Activated CD4-positive, alpha-beta T cell treated with anti-CD3 and anti-CD28 coated beads, Interleukin-2, amount 50 U/mL, for 16 hours (primary cell): ENCODE measurements at regions not wholly inside any gene's neighbourhood (a gene's known extent, or its start where the extent isn't known, plus 50 kb on each side); places are given as distances from the start of the nearest gene placed in this dataset.

Experiments
- DNase-seq: peaks from one replicate; pipeline ENCODE4 v3.0.0-alpha.2; 2020

DNA sequence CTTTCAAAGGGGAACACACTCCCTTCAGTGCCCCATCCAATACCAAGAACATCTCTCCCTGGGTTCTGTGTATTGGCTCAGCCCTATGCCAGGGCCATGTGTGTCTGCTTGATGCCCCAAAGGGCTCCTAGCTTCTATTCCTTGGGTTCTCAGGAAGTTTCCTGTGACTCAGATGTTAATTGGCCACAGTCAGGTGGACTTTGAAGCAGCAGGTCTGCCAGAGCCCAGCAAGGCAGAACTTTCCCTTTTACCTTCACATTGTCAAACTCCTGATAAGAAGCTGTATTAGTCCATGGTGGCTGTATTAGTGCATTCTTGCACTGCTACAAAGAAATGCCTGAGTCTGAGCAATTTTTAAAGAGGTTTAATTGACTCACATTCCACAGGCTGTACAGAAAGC is 116.0 kb upstream of the PTPRT start:
- DNase-seq: no peak

DNA sequence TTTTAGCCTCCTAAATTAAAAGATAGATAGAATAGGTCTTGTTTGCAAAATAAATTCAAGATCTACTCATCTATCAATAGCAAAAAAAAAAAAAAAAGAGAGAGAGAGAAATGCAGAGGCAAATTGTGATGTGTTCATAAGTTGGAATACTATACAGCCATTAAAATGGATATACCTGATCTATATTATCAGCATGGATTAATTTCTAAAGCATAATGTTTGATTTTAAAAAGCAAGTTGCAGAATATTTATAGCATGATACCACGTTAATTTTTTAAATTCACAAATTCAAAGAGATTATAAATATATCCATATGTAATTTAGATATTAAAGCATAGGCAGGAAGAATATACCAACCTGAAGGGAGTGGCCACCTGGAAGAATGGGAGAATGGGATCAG is 114.9 kb upstream of the PTPRT start:
- DNase-seq: no peak

DNA sequence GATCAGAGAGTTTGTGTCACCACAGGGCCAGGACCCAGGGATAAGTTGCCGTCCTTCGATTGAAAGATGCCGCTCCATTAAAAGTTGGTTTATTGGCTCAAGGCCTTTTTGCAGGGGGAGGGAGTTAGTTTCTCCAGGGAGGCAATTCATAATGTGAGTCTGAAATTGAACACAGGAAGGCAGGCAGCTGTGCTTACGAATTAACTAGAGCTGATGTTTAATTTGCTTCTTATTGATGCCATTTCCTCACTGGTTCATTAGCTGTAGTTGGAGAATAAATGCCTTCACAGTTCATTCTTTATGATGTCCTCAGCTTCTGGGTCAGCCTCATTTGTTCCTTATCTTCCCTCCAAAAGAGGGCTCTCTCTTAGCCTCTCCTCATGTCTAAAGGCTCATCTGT is 113.2 kb upstream of the PTPRT start:
- no peak for DNase-seq

DNA sequence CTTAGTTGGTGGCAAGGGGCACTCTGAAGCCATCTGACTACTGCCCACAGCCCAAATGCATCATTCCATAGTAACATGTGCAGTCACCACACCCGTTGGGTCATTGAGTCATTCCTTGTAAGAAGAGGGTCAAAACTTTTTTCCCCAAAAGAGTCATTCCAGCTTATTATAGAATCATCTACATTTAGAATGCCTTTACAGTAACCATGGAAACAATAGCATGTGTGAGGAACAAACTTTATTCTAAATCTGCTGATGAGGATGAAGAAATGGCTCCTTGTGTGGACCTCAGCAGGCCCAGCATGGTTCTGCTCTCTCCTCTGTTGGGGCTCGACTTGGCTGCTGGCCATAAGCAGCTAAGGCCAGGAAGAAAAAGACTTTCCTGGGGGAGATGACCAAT is 111.2 kb upstream of the PTPRT start:
- DNase-seq: no peak

DNA sequence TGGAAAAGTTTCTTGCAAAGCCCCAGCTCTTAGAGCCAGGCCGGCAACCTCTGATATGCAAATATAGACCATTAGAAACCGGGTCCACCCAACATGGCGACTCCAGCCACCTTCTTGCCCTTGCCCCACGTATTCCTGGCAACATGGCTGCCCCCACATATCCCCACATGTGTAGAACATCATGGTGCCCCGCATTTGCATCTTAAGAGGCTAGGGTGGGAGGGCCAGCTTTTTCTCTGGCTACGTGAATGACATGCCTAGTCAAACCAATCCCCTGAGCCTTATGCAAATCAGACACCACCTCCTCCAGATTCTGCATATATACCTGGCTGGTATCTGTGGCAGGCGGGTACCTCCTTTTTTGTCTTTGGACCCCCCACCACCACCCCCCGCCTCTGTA is 106.1 kb upstream of the PTPRT start:
- DNase-seq: no peak

DNA sequence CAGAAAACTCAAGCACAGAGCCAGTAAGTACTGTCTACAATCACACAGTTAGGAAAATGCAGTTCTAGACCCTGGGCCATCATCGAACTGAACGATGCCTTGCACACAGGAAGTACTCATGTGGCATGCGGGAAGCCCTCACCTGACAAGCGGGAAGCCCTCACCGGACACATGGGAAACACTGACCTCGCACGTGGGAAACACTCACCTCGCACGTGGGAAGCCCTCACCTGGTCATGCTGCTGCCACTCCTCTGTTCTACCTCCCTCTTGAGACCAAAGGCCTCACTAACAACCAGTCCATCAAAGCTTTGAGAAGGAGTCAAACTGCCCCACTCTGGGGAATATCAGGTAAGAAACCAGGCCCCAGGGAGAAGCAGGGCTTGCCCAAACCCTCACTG is 105.6 kb upstream of the PTPRT start:
- no peak for DNase-seq

DNA sequence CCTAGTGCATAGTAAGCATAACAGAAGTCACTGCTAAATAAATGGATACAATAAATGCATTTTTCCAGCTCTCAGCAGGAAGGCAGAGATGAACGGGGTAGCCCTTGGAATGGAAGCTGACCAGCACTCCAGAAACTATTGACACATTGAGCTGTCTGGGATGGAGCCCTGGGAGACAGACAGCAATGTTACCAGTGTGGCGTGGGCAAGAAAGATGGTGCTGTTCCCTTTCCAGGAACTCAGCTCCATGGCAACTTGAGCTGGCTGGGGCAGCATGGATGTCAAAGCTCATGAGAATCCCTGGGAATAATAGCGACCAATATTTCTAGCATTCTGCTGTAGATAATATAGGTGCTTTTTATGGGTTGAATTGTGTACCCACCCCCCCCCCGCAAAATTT is 104.3 kb upstream of the PTPRT start:
- no peak for DNase-seq

DNA sequence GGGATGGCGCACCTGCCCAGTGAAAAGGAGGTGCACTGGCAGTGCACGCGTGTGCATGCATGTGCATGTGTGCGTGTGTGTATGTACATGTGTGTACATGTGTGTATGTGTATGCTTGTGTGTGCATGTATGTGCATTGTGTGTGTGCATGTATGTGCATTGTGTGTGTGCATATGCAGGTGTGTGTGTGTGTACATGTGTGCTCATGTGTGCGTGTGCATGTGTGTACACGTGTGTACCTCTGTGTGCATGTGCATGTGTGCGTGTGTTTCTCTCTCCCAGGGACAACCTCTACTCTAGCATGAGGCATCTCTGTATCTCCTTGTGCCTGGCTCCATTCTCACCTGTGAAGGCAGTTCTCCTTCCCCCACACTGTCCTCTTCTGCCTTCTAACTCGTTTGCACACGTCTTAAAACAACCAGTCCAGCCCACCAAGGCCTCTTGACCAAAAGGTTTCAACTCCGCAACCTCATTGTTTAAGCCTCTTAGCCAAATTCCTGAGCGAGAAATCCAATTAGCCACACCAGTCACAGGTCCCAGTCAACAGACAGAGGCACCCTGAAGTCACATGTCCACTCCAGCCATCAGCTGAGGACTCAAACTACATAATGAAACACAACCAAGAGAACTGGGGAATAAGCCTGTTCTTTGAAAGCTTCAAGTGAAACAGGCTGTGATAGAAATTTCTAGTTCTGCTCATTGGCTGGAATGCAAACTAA is 103.5 kb upstream of the PTPRT start:
- DNase-seq: no peak

DNA sequence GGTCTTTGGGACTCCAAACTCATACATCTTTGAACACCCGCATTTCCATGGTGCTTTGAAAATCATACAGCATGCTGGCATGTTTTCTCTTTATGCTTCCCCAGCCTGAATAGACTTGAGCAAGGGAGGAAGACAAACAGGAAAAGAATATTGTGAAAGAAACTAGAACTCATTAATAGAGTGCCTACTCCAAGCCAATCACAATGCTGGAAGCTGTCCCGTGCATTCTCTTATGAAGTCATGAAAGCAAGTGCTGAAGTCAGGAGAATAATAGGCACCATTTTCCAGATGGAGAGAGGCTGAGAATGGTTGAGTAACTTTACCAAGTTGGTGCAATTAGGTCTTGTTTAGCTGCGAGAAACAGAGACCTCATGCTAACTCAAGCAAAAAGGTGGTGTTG is 102.5 kb upstream of the PTPRT start:
- no peak for DNase-seq

DNA sequence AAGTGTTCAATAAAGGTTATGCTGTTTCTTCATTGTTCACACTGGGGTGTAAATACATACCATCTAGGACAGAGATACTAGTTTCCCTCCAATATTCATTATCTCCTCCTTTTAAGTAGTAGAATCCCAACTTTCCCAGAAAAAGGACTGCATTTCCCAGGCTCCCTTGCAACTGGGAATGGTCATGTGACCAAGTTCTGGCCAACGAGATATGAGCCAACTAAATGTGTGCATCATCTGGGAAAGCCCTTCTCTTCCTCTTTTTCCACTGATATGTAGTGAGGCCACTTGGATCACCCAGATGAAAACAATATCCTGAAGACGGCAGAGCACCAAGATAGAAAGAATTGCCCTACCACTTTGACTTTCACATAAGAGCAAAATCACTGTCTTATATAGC is 97.9 kb upstream of the PTPRT start:
- no peak for DNase-seq

DNA sequence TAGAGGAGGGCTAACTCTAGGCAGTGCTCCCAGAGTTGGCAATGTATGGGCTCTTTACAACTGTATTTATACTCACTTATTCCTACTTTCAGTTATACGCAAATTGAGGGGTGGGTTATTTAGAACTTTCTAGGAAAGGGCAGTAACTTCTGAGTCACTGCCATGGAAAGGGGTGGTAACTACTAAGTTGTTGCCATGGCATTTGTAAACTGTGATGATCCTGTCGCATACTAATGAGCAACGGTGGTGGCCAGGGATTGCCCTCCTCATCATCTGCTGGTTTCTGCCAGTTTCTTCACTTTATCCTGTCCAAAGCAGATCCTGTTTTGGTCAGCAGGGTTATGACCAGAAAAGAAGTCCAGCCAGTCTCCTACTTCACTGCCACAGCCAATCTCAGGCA is 95.5 kb upstream of the PTPRT start:
- DNase-seq: peak; percentile 2

DNA sequence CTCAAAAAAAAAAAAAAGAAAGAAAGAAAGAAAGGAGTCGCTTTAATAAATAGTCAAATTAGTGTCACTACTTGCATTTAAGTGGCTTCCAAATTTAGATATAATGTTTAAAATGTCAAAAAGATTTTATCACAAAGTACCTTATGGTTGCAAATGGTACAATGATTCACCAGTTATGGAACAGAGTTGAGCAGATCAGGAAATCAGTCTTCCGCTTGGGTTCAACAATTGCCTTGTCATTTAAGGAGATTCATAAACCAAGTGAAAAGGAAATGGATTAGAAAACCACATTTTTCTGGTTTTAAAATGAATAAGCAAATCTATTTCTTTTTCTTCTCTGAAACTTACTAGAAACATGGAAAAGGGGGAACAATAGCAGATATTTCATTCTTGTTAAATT is 94.8 kb upstream of the PTPRT start:
- peak; percentile 14 for DNase-seq

DNA sequence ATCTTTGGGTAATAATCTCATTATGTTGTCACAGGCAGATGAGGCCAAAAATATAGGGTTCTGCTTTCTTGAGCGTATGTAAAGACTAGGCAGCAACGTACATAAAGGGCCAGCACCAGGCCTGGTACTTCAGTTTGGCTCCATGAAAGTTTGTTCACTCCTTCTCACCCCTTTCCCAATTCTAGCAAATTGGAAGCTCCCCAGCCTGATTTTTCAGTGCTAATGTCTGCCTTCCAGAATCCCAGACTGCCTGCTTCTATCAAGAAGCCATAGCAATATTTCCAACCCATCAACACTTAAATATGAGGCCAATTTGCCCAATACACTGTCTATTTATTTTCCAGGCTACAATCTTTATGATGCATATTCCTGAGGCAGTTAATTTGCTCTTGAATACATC is 93.4 kb upstream of the PTPRT start:
- DNase-seq: no peak

DNA sequence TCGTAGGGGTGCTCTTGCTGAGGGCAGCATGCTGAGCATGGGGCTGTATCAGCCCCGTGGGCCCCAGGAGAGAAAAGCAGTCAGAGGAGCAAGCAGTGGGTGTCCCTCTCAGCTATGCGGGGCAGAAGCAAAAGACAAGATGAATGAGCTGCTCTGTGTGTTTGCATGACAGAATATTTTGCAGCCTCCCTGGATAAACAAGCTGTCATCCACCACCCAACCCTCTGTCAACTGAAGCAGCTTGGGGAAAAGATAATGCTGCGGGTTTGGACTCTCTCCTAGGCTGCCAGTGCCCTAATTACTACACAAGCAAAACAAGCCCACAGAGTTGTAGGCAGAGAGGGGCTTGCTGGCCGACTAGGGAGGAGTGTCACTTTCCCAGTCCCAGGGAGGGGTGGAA is 82.3 kb upstream of the PTPRT start:
- DNase-seq: no peak

DNA sequence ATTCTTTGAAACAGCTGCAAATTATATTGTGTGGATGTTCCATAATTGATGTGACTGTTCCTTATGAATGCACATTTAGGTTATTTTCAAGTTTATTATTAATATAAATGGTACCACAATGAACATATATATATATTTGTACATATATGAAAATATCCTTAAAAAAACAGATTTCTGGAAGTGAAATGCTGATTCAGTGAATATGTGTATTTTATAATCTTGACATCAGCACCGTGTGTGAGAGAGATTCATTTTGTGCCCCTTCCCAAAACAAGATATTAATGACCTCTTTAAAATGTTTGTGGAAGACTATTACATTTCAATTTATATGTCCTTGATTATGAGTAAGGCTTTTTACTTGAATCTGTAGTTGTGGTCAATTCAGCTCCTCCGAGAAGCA is 75.7 kb upstream of the PTPRT start:
- DNase-seq: no peak

DNA sequence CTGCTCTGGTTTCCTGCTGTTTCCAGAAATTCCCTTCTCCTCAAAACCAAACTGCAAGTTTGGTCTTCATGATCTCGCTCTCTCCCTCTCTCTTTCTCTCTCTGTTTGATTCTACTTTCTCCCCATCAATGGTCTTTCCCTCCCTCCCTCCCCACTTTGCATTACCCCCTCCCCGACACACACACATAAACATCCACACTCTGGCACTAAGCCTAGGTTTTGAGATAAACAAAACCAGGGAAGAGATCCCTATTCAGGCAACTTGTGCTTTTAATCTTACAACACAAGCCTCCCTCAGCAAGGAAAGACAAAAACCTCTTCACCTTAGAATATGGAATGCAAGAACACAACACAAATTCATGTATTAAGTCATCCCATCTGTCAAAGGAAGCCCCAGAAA is 73.5 kb upstream of the PTPRT start:
- DNase-seq: no peak

DNA sequence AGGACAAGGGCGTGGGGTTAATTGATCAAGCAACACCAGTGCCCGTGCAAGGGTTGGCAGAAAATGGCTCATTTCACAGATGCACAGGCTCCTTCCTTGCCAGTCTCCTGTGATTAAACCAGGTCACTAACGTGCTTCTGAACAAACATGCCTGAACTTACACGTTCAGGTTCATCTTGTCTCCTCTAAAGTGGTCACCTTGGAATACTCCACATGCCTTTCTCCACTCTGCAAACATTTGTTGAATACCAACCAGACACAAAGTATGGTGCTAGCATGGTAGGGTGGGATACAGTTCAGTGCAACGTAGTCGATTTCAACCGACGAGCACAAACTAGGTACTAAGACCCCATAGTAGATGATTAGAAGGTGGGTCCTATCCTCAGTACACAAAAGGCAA is 72.6 kb upstream of the PTPRT start:
- DNase-seq: no peak

DNA sequence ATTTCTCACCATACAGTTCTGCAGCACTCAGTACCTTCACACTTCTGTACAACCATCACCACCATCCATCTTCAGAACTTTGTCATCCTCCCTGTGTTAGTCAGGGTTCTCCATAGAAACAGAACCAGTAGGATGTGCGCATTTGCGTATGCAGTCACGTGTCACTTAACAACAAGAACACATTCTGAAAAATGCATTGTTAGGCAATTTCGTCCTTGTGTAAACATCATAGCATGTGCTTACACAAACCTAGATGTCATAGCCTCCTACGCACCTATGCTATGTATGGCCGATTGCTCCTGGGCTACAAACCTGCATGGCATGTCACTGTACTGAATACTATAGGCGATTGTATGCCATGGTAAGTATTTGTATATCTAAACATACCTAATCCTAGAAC is 66.2 kb upstream of the PTPRT start:
- no peak for DNase-seq

DNA sequence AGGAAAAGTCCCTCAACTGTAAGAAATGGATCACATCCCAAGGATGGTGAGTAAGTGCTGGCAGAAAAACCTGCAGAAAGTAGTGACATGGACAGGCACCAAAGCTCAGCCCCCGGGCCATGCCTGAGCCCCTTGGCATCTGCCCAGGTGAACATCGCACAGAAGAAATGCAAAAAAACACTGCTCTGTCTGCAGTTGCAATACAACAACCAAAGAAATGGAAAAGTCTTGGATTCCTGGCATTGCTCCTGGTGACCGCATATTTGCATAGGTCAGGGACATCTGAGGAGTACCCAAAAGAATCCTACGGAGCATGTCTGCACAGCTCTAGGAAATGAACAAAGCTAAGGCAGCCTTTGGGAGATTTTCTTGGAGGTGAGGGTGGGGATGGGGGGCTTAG is 63.1 kb upstream of the PTPRT start:
- DNase-seq: no peak

DNA sequence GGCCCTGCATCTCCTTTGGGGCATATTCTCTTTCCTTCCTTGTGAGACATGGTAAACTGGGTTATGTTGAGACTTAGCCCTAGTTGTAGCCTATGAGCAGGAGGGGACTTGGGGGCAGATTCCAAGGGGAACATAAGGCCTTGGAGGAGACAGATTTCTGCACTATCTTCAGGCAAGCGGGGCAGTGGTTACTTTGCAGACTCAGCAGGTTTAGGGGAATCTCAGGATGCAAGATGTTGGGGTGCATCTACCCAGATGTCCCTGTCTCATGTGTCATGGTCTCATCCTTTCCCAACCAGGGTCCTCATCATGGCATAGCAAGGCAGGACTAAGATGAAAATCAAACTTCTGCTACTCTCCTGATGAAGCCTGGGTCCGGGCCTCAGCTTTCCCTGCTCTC is 58.6 kb upstream of the PTPRT start:
- DNase-seq: no peak

DNA sequence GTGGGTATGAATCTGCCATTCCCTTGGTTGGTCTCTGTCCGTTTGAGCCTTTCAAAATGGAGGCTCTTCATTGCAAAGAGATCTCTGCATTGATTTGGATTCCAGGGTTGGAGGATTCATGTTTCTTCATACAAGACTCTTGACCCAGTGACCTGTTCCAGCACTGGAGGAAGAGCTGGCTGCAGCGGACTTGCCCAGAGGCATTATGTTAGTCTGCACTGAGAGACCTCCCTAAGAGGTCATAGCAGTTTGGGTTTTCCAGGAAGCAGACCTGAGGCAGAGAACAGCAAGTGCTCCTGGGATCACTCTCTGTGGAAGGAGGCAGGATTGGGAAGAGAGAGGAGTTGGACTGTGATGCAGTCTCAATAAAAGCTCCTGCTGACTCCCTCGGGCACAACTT is 57.7 kb upstream of the PTPRT start:
- no peak for DNase-seq

DNA sequence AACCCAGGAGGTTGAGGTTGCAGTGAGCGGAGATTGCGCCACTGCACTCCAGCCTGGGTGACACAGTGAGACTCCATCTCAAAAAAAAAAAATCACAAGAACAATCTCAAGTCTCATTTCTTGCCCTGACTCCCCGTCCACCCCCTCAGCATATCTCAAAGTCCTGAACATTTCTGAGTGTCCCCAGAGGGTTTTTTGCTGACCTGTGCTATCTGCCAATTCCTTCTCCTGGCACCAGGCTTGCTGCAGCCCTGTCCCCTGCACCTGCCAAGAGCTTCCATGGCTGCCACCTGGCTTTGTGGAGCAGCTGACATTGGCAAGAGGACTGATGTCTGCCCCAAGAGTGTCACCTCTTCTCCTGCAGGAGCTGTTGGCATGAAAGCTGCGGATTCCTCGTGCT is 54.9 kb upstream of the PTPRT start:
- no peak for DNase-seq

DNA sequence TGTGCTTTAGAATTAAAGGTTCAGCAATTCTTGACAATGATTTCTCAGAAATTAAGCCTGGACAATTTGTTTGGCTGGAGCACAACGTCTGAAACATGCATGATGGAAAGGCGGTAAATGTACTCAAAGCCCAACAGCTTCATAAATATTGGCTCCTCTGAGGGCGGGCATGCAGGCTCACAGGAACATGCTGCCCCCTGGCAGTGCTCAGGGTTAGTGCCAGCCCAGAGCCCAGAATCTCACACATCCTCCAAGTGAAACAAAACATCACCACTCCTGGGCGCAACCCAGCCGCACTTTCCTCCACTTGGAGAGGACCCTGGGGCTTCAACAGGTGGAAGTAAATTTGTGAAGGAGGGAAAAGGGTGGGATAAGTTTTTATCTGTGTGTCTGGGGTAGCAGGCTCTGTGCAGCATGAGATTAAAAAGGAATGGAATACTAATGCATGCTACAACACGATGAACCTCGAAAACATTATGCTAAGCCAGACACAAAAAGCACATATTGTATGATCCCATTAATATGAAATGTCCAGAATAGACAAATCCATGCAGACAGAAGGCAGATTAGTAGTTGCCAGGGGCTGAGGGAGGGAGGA is 54.1 kb upstream of the PTPRT start:
- no peak for DNase-seq

DNA sequence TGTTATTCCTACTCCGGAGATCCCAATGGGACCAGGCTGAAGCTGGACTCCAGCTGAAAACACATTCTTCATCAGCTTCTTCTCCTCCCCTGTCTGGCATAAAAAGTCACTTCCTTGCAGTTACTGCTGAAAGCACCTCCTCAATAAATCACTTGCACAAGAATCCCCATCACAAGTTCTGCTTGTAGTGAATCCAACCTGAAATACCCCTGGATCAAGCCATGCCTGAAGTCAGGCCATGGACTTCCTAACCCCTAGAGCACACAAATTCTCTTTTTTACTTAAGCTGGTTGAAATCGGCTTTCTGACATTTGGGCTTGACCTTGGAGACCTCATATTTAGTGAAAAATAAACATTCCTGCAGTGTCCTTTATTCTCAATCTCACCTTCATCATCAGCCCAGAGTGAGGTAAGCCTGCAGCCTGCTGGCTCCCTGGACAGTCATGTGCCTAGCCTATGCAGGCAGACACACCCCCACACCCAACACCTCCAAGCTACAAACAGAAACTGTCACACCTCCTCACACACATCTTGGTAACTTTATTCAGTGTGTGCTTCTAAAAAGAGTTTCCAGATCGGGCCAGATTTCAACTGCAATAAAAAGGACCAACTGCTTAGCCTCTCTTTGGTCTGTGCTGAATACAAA is 51.5 kb upstream of the PTPRT start:
- DNase-seq: no peak
